A549 (cell line): ENCODE measurements at regions not wholly inside any gene's neighbourhood (a gene's known extent, or its start where the extent isn't known, plus 50 kb on each side); places are given as distances from the start of the nearest gene placed in this dataset.

ENCODE experiments used
- NPAS2 ChIP-seq: fragments of 250-450 bp; sonication (Bioruptor Pico); IDR thresholded peaks from 2 replicates; pipeline ENCODE4 v1.8.0; 2022; ENCODE audit warnings: mild to moderate bottlenecking, moderate library complexity, borderline replicate concordance
- POLR2A ChIP-seq: IDR thresholded peaks from 2 replicates; pipeline ENCODE4 v1.6.1; 2012; ENCODE audit warnings: mild to moderate bottlenecking, low read length

DNA sequence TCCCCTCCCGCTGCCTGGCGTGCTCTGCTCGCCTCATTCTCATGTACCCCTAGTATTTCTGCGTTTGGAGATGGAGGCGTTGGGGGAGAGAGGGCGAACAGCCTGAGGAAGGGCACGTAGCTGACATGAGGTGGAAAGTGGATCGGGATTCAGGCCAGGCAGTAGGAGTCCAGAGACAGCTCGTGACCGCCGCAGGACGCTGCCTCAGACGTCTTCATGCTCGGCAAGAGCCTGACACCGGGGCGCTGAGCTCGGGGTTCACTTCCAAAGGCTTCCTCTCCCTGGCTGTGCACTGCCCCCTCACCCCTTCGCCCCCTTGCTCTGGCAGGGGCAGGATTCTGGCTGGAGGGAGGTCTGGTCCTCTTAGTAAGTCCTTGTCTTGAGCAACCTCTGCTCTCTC is 374.4 kb upstream of the MKI67 start:
- TF ChIP-seq POLR2A (no peak), NPAS2 (CRISPR knock-in tag) (no peak)
